Progenitor cell of endocrine pancreas (in vitro differentiated cells): ENCODE measurements at regions not wholly inside any gene's neighbourhood (a gene's known extent, or its start where the extent isn't known, plus 50 kb on each side); places are given as distances from the start of the nearest gene placed in this dataset.

ENCODE experiments used
- DNase-seq: peaks from one replicate; pipeline ENCODE4 v3.0.0; 2021; ENCODE audit warnings: low spot score; ENCODE audit not compliant: unreplicated experiment
- H3K27ac Mint-ChIP-seq: 2 replicates; pipeline ENCODE4 v1.8.0; 2021; ENCODE audit warnings: mild to moderate bottlenecking, moderate library complexity, mixed read lengths
- H3K27me3 Mint-ChIP-seq: 2 replicates; pipeline ENCODE4 v1.8.0; 2021; ENCODE audit warnings: mixed read lengths
- H3K36me3 Mint-ChIP-seq: 2 replicates; pipeline ENCODE4 v1.8.0; 2022; ENCODE audit warnings: mixed read lengths; ENCODE audit not compliant: insufficient read depth
- H3K4me1 Mint-ChIP-seq: 2 replicates; pipeline ENCODE4 v1.8.0; 2021; ENCODE audit warnings: low read depth, mixed read lengths
- H3K4me3 Mint-ChIP-seq: 2 replicates; pipeline ENCODE4 v1.8.0; 2021; ENCODE audit warnings: low read depth, mild to moderate bottlenecking, moderate library complexity, mixed read lengths
- H3K9me3 Mint-ChIP-seq: 2 replicates; pipeline ENCODE4 v1.8.0; 2021; ENCODE audit warnings: low read depth, mixed read lengths
- TF ChIP-seq, protein P1 (sequence below): fragments of 200-600 bp; sonication (generic); IDR thresholded peaks from one replicate; pipeline ENCODE4 v1.5.0; 2021; ENCODE audit warnings: antibody characterized with exemption, mild to moderate bottlenecking; ENCODE audit not compliant: unreplicated experiment

DNA sequence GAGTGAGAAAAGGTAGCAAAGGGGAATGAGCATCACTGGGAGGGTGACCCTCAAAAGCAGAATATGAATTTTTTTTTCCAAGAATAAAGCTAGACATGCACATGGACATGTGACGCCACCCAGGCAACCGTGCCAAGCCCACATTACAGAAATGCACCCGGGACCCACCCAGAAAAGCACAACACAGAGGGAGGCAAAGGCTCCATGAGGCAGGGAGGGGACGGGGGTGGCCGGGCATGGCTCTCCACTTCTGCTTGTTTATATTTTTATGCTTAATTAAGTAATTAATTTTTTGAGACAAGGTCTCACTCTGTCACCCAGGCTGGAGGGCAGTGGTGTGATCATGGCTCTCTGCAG lies 1524.3 kb downstream of the BRD1 start:
- peaks cover 58% of the 10 kb centered on the region for H3K27me3 Mint-ChIP-seq
- no peak for DNase-seq
- no peaks in the 10 kb centered on the region for H3K9me3 Mint-ChIP-seq
- H3K27ac Mint-ChIP-seq, result no peak overlapping the region
- TF ChIP-seq, protein P1, sequence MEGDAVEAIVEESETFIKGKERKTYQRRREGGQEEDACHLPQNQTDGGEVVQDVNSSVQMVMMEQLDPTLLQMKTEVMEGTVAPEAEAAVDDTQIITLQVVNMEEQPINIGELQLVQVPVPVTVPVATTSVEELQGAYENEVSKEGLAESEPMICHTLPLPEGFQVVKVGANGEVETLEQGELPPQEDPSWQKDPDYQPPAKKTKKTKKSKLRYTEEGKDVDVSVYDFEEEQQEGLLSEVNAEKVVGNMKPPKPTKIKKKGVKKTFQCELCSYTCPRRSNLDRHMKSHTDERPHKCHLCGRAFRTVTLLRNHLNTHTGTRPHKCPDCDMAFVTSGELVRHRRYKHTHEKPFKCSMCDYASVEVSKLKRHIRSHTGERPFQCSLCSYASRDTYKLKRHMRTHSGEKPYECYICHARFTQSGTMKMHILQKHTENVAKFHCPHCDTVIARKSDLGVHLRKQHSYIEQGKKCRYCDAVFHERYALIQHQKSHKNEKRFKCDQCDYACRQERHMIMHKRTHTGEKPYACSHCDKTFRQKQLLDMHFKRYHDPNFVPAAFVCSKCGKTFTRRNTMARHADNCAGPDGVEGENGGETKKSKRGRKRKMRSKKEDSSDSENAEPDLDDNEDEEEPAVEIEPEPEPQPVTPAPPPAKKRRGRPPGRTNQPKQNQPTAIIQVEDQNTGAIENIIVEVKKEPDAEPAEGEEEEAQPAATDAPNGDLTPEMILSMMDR, result no peak
- no peaks in the 10 kb centered on the region for H3K4me1 Mint-ChIP-seq
- no peaks in the 10 kb centered on the region for H3K36me3 Mint-ChIP-seq
- no peak overlapping the region for H3K4me3 Mint-ChIP-seq

DNA sequence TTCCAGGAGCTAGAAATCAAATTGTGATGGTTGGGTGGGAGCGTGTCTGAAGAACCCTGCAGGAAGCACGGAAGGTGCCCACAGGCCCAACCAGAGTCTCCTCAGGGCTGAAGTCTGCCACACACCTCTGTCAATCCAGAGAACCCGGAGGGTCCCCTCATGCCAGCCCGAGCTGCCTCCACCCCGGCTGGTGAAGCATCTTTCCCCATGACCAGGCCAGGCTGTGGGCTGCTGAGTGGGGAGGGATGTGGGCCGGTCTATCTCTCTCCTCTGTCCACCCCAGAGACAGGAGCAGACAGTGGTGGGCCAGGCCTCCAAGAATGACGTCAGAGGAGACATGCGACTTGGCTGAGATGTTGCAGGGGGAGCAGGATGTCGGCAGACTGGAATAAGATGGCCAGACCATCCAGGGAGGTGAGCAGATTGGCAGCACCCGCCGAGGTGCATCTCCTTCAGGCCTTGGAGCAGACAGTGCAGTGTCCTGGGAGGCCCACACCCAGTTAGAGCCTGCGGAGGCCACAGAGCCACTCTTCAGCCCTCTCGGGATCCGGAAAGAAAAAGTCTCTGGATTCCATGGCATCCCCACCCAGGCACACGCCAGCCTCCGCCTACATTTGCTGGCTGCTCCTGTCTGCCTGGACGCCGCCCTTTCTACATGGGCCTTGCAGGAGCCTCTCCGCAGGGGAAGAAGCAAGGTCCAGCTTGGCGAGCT lies 1524.9 kb downstream of the BRD1 start:
- TF ChIP-seq, protein P1, result no peak
- H3K9me3 Mint-ChIP-seq, result no peaks in the 10 kb centered on the region
- H3K4me1 Mint-ChIP-seq, result peaks cover 1% of the 10 kb centered on the region
- H3K27me3 Mint-ChIP-seq, result peaks cover 55% of the 10 kb centered on the region
- no peaks in the 10 kb centered on the region for H3K36me3 Mint-ChIP-seq
- H3K4me3 Mint-ChIP-seq, result no peak overlapping the region
- DNase-seq, result no peak
- H3K27ac Mint-ChIP-seq, result no peak overlapping the region

- no peak for DNase-seq
- peaks cover 7% of the 10 kb centered on the region for H3K4me1 Mint-ChIP-seq
- no peak overlapping the region for H3K27ac Mint-ChIP-seq
- peaks cover 49% of the 10 kb centered on the region for H3K27me3 Mint-ChIP-seq
- TF ChIP-seq, protein P1, result no peak
- no peaks in the 10 kb centered on the region for H3K9me3 Mint-ChIP-seq
- no peaks in the 10 kb centered on the region for H3K36me3 Mint-ChIP-seq
- no peak overlapping the region for H3K4me3 Mint-ChIP-seq
Measured at GRCh38 chr22:48301908-48302307, 1525.8 kb downstream of the BRD1 start.

GRCh38 chr22:48301421-48301820 lies 1526.3 kb downstream of the BRD1 start:
- no peaks in the 10 kb centered on the region for H3K9me3 Mint-ChIP-seq
- peaks cover 10% of the 10 kb centered on the region for H3K4me1 Mint-ChIP-seq
- no peak overlapping the region for H3K4me3 Mint-ChIP-seq
- peaks cover 50% of the 10 kb centered on the region for H3K27me3 Mint-ChIP-seq
- TF ChIP-seq, protein P1, result no peak
- H3K27ac Mint-ChIP-seq, result no peak overlapping the region
- no peaks in the 10 kb centered on the region for H3K36me3 Mint-ChIP-seq
- DNase-seq, result no peak

DNA sequence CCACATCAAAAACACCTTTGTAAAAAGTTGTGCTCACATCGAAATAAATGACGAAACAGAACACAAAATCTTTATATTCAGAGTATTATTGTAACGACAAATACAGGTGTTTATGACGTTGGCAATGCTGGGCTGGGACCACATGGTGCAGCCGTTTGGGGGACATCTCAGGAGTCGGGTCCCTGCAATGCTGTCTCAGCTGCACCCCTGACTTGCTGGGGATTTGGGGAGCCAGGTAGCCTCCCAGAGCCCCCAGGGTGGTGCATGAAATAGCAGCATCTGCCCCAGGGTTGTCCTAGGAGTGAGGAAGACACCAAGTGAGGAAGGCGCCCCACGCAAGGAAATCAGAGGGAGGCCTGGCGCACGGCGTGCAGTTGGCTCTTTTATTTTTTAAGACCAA lies 1526.8 kb downstream of the BRD1 start:
- Mint-ChIP-seq H3K9me3 (no peaks in the 10 kb centered on the region), H3K27ac (no peak overlapping the region), H3K4me1 (peaks cover 10% of the 10 kb centered on the region), H3K36me3 (no peaks in the 10 kb centered on the region), H3K4me3 (no peak overlapping the region), H3K27me3 (peaks cover 54% of the 10 kb centered on the region)
- DNase-seq, result no peak
- TF ChIP-seq, protein P1, result no peak
